NCI-H345 treated with DMSO at 0.1 percent for 48 hours (cell line): ENCODE measurements at regions not wholly inside any gene's neighbourhood (a gene's known extent, or its start where the extent isn't known, plus 50 kb on each side); places are given as distances from the start of the nearest gene placed in this dataset.

Experiments
- DNase-seq: peaks from one replicate; lab custom pipeline; 2025; ENCODE audit not compliant: unreplicated experiment; lab: John Stamatoyannopoulos, UW

GRCh38 chr10:29857843-29858701 is 201.3 kb downstream of the JCAD start:
- no peak for DNase-seq

GRCh38 chr10:29856295-29856694 is 203.1 kb downstream of the JCAD start:
- no peak for DNase-seq

- DNase-seq = no peak
These were observed 205.5 kb downstream of the JCAD start for GRCh38 chr10:29853913-29854312.

GRCh38 chr10:29851241-29851640 is 208.1 kb downstream of the JCAD start:
- DNase-seq = no peak

GRCh38 chr10:29850371-29850770 is 209.0 kb downstream of the JCAD start:
- no peak for DNase-seq

GRCh38 chr10:29849886-29850285 is 209.5 kb downstream of the JCAD start:
- no peak for DNase-seq

- DNase-seq = no peak
These were observed 210.1 kb downstream of the JCAD start for GRCh38 chr10:29849126-29849833.

GRCh38 chr10:29846881-29847280 is 212.1 kb upstream of the SVIL start:
- DNase-seq = no peak

- DNase-seq = no peak
These were observed 210.4 kb upstream of the SVIL start for GRCh38 chr10:29845166-29845565.

- DNase-seq = no peak
These were observed 208.4 kb upstream of the SVIL start for GRCh38 chr10:29843143-29843542.

- peak; percentile 80 for DNase-seq
These were observed 207.2 kb upstream of the SVIL start for GRCh38 chr10:29841724-29842649.

- DNase-seq = peak; percentile 22
These were observed 205.9 kb upstream of the SVIL start for GRCh38 chr10:29840516-29841276.

- DNase-seq = peak; percentile 1
These were observed 205.2 kb upstream of the SVIL start for GRCh38 chr10:29839826-29840515.

GRCh38 chr10:29838539-29838938 is 203.8 kb upstream of the SVIL start:
- no peak for DNase-seq

GRCh38 chr10:29837586-29837985 is 202.8 kb upstream of the SVIL start:
- DNase-seq = no peak

- DNase-seq = no peak
These were observed 201.6 kb upstream of the SVIL start for GRCh38 chr10:29836396-29836795.

- DNase-seq = no peak
These were observed 200.3 kb upstream of the SVIL start for GRCh38 chr10:29835055-29835454.

GRCh38 chr10:29830531-29831512 is 196.1 kb upstream of the SVIL start:
- DNase-seq = no peak

GRCh38 chr10:29829776-29830175 is 195.0 kb upstream of the SVIL start:
- no peak for DNase-seq
